GM10266 (cell line): ENCODE measurements at regions not wholly inside any gene's neighbourhood (a gene's known extent, or its start where the extent isn't known, plus 50 kb on each side); places are given as distances from the start of the nearest gene placed in this dataset.

Experiments
- DNase-seq: peaks from one replicate; pipeline ENCODE4 v3.0.0; 2012; ENCODE audit errors: extremely low spot score
- CTCF ChIP-seq: IDR thresholded peaks from 2 replicates; pipeline ENCODE4 v1.5.1; 2012; ENCODE audit warnings: mild to moderate bottlenecking, low read depth; ENCODE audit not compliant: control insufficient read depth, insufficient read depth; ENCODE audit errors: missing control alignments

DNA sequence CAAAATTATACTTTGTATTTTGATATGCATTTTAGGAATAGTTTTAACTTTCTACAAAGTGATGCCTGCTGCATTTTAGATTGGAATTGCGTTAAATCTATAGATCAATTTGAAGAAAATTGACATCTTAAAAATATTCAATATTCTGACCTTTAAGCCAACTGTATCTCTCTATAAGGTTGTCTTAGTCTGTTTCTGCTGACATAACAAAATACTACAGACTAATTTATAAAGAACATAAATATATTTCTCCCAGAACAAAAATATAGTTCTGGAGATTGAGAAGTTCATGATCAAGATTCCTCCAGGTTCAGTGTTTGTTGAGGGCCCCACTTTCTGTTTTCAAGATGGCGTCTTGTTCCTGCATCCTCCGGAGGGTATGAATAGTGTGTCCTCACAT, 73.6 kb upstream of the NEGR1 start:
- TF ChIP-seq CTCF, result no peak
- no peak for DNase-seq

- DNase-seq, result no peak
- no peak for TF ChIP-seq CTCF
Observed at GRCh38 chr1:72341661-72342060, 59.3 kb upstream of the NEGR1 start.

- DNase-seq, result no peak
- no peak for TF ChIP-seq CTCF
Observed at GRCh38 chr1:72336776-72337175, 54.4 kb upstream of the NEGR1 start.
